Erythroblast (primary cell): ENCODE measurements at regions not wholly inside any gene's neighbourhood (a gene's known extent, or its start where the extent isn't known, plus 50 kb on each side); places are given as distances from the start of the nearest gene placed in this dataset.

Experiments used
- DNase-seq, 2 experiments: peaks; one replicate each; lab custom pipeline; 2025; lab: John Stamatoyannopoulos, UW
- GATA1 ChIP-seq: IDR thresholded peaks from 2 replicates; pipeline ENCODE4 v1.6.1; 2011; ENCODE audit warnings: low read depth, mild to moderate bottlenecking, control low read depth, low read length, moderate library complexity
- POLR2A ChIP-seq: IDR thresholded peaks from 2 replicates; pipeline ENCODE4 v1.6.1; 2011; ENCODE audit warnings: mild to moderate bottlenecking, low read length

- TF ChIP-seq GATA1 (no peak), POLR2A (no peak)
- DNase-seq = no peak
These were observed 273.4 kb downstream of the KCNN2 start for GRCh38 chr5:114634967-114635901.

GRCh38 chr5:114634517-114634916, 272.6 kb downstream of the KCNN2 start:
- no peak for TF ChIP-seq GATA1
- TF ChIP-seq POLR2A = no peak

GRCh38 chr5:114612406-114612805, 250.5 kb downstream of the KCNN2 start:
- no peak for DNase-seq
- no peak for TF ChIP-seq GATA1
- TF ChIP-seq POLR2A = no peak

More at GRCh38 chr5:114634517-114634916, 272.6 kb downstream of the KCNN2 start:
- DNase-seq = no peak

- TF ChIP-seq POLR2A (no peak), GATA1 (no peak)
- no peak for DNase-seq
These were observed 219.3 kb downstream of the KCNN2 start for GRCh38 chr5:114581136-114581535.

GRCh38 chr5:114565871-114566270, 204.0 kb downstream of the KCNN2 start:
- TF ChIP-seq GATA1 (no peak), POLR2A (no peak)
- no peak for DNase-seq

GRCh38 chr5:114565139-114565538, 203.3 kb downstream of the KCNN2 start:
- DNase-seq = no peak
- TF ChIP-seq POLR2A = no peak
- TF ChIP-seq GATA1 = no peak

GRCh38 chr5:114561415-114561814, 199.5 kb downstream of the KCNN2 start:
- no peak for DNase-seq
- TF ChIP-seq POLR2A = no peak
- no peak for TF ChIP-seq GATA1
